ENCODE measurements at regions not wholly inside any gene's neighbourhood (a gene's known extent, or its start where the extent isn't known, plus 50 kb on each side); places are given as distances from the start of the nearest gene placed in this dataset.

GRCh38 chr13:76438050-76438449 lies 448.2 kb downstream of the KCTD12 start:
- WGBS, 2 donors, result 94 to 96% methylated on average over 2 of the region's 2 CpGs
- Histone ChIP-seq H3K4me3 (no peak overlapping the region), H3K4me1 (no peaks in the 10 kb centered on the region), H3K27ac (no peak overlapping the region), H3K27me3 (no peaks in the 10 kb centered on the region), H3K36me3 (no peaks in the 10 kb centered on the region), H3K9me3 (no peaks in the 10 kb centered on the region)
- FAIRE-seq (no peak), DNase-seq (no peak), ATAC-seq (no peak)
- intact Hi-C loops (cut with DNase I), result no loop called here
- no peak for TF ChIP-seq CTCF (IDR thresholded peaks at IDR 0.05)

GRCh38 chr13:76425935-76426334 lies 460.3 kb downstream of the KCTD12 start:
- Histone ChIP-seq H3K27ac (no peak overlapping the region), H3K36me3 (no peaks in the 10 kb centered on the region), H3K9me3 (no peaks in the 10 kb centered on the region), H3K4me1 (no peaks in the 10 kb centered on the region), H3K4me3 (no peak overlapping the region), H3K27me3 (no peaks in the 10 kb centered on the region)
- FAIRE-seq (no peak), DNase-seq (no peak), ATAC-seq (peak in 3 of 4 donors; percentile 18 to 49 (median 34))
- intact Hi-C loops (cut with DNase I), result no loop called here
- 65 to 81% methylated on average over 2 of the region's 2 CpGs for WGBS, 2 donors
- no peak for TF ChIP-seq CTCF (IDR thresholded peaks at IDR 0.05)

- Histone ChIP-seq H3K36me3 (no peaks in the 10 kb centered on the region), H3K4me3 (no peak overlapping the region), H3K27ac (no peak overlapping the region), H3K27me3 (no peaks in the 10 kb centered on the region), H3K9me3 (no peaks in the 10 kb centered on the region), H3K4me1 (no peaks in the 10 kb centered on the region)
- no peak for TF ChIP-seq CTCF (IDR thresholded peaks at IDR 0.05)
- intact Hi-C loops (cut with DNase I), result no loop called here
- WGBS, 2 donors, result 41 to 60% methylated on average over 3 of the region's 3 CpGs
- ATAC-seq, result no peak
- FAIRE-seq, result no peak
- no peak for DNase-seq
Measured at GRCh38 chr13:76421011-76421410, 465.2 kb downstream of the KCTD12 start.

GRCh38 chr13:76418404-76418803 lies 467.8 kb downstream of the KCTD12 start:
- Histone ChIP-seq H3K4me1 (no peaks in the 10 kb centered on the region), H3K36me3 (no peaks in the 10 kb centered on the region), H3K27ac (no peak overlapping the region), H3K27me3 (peaks cover 0 to 4% (median 0%) of the 10 kb centered on the region in 4 donors), H3K4me3 (no peak overlapping the region), H3K9me3 (no peaks in the 10 kb centered on the region)
- no peak for TF ChIP-seq CTCF (IDR thresholded peaks at IDR 0.05)
- WGBS, 2 donors, result 32 to 44% methylated on average over 2 of the region's 2 CpGs
- DNase-seq (no peak), ATAC-seq (no peak), FAIRE-seq (no peak)
- intact Hi-C loops (cut with DNase I), result no loop called here

- TF ChIP-seq CTCF (IDR thresholded peaks at IDR 0.05), result no peak
- intact Hi-C loops (cut with DNase I), result no loop called here
- no peaks in the 10 kb centered on the region for H3K36me3 ChIP-seq
- DNase-seq (no peak), FAIRE-seq (no peak), ATAC-seq (no peak)
- no peak overlapping the region for H3K27ac ChIP-seq
- no peaks in the 10 kb centered on the region for H3K4me1 ChIP-seq
- H3K4me3 ChIP-seq, result no peak overlapping the region
- H3K27me3 ChIP-seq, result peaks cover 0 to 4% (median 0%) of the 10 kb centered on the region in 4 donors
- 52 to 55% methylated on average over 2 of the region's 2 CpGs for WGBS, 2 donors
- no peaks in the 10 kb centered on the region for H3K9me3 ChIP-seq
Measured at GRCh38 chr13:76414320-76414719, 471.9 kb downstream of the KCTD12 start.
